Activated naive CD4-positive, alpha-beta T cell (primary cell): ENCODE measurements at regions not wholly inside any gene's neighbourhood (a gene's known extent, or its start where the extent isn't known, plus 50 kb on each side); places are given as distances from the start of the nearest gene placed in this dataset.

Experiments used
- DNase-seq, 4 experiments: peaks; one replicate each; lab custom pipeline; 2025; lab: John Stamatoyannopoulos, UW

DNA sequence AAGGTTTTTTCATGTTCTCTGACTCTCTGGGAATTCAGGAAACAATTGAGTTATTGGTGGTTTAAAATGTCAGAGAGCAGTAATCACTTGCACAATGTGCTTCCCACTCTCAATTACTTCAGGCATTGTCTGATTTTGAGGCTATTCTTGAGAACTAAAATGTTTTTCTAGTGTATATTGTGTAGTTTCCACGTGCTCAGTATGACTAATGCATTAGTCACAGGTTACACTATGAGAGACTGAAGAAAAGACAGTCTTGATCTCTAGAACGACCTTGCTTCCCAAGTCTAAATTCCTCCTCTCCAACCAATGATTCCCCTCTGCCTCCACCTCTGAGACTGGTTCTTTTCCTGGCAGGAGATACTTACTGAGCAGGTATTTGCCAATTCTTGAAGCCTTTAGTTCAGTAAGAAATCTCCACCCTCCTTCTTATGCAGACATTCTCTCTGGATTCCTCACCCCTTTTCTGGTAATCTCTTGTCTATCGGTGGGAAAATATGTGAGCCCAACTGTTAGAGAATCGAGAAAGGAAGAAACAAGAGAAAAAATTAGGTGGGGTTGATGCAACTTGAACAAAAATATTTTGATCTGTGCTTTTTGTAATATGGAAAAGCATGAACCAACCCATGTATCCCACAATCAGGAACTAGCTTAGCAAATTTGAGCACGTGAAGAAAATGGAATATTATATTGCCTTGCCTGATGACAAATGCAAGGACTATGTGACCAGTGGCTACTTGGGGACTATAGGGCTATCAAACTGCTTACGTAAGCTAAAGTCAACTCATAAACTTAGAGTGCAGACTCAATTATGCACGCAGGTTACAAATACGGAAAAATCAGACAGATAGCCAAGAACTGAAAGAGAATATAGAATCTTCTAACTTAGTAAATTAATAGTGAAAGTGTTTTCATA lies 61.1 kb upstream of the SLC22A16 start:
- no peak for DNase-seq

GRCh38 chr6:110534731-110535492 lies 58.5 kb upstream of the SLC22A16 start:
- DNase-seq = no peak

DNA sequence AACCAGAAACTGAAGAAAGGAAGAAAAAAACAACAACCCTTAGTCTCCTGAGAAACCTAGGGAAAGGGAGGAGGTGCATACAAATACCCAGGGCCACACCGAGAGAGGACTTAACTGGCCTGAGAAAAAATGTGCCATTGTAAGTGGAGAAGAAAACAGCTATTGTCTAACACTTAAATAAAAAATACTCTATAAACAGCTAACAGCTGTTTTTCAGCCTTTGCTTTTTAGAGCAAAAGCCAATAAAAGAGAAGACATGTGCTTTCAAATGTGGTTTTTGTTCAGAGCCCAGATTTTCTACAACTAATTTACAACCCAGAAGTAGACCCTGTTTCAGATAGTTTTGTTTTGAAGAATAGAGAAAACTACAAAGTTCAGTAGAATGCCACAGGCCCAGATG lies 56.0 kb upstream of the SLC22A16 start:
- DNase-seq = no peak

- DNase-seq = no peak
Measured at GRCh38 chr6:110530671-110531070, 54.3 kb upstream of the SLC22A16 start.

DNA sequence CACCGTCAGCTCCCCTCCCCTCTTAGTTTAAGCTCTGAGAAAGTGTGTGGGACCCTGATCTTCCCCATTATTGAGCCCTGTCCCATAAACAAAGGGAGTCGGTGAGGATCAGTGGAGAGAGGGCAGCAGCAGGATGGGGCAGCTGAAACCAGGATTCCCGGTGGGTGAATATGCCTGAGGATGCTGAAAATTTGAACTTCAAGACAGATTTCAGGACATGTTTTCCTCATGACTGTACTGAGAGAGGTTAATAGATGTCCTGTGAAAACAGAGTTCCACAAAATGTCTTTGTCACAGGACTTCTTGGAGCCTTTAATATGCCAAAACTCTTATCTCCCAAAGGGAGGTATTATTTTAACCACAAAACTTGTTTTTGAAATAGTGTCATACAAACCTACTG lies 53.5 kb upstream of the SLC22A16 start:
- no peak for DNase-seq

DNA sequence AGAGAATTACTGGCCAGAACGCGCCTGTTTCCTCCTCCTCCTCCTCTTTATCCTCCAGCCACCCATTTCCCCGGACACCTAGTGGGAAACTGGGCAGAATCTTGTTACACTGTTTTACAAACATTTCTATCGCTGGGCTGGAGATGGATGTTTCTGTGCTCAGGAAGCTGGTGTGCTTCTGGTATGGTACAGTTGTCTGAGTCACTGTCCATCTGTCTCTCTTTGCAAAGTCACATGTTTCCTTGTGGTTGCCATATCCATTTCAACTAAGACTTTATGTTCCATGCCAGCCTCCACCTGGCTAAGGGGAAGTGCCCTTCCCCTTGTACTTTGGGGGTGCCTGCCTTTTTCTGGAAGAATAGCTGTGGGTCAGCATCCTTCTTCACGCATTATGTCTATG lies 52.9 kb upstream of the SLC22A16 start:
- DNase-seq = no peak

DNA sequence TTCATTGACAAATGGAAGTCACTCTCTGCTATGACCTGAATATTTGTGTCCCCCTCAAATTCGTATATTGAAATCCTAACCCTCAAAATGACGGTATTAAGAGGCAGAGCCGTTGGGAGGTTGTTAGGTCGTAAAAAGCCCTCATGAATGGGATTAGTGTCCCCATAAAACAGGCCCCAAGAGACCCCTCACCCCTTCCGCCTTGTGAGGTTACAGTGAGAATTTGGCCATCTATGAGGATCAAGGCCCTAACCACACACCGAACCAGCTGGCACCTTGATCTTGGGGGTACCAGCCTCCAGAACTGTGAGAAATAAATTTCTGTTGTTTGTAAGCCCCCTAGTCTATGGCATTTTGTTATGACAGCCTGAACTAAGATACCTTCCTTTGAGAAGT lies 52.5 kb upstream of the SLC22A16 start:
- no peak for DNase-seq

- DNase-seq = peak in 2 of 4 experiments; percentile 2 to 4
Measured at GRCh38 chr6:110528101-110528929, 51.9 kb upstream of the SLC22A16 start.

DNA sequence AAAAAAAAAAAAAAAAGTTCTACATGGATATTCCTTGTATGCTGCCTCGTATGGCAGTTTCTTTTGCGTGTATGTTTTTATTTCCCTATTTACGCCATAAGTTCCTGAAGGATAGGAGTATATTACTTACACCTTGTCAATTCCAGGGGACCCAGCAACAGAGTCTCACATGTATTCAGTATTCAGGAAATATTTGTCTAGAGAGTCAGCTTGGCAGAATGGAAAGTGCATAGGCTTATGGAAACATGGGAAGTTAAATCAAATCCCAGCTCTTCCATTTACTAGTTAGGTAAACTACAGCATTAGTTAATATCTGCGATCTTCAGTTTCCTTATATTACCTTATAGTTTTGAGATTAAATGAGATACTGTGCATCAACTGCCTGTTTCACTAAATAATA lies 51.1 kb upstream of the SLC22A16 start:
- no peak for DNase-seq

GRCh38 chr6:110526726-110527125 lies 50.3 kb upstream of the SLC22A16 start:
- DNase-seq = no peak
